ENCODE measurements at regions not wholly inside any gene's neighbourhood (a gene's known extent, or its start where the extent isn't known, plus 50 kb on each side); places are given as distances from the start of the nearest gene placed in this dataset.

DNA sequence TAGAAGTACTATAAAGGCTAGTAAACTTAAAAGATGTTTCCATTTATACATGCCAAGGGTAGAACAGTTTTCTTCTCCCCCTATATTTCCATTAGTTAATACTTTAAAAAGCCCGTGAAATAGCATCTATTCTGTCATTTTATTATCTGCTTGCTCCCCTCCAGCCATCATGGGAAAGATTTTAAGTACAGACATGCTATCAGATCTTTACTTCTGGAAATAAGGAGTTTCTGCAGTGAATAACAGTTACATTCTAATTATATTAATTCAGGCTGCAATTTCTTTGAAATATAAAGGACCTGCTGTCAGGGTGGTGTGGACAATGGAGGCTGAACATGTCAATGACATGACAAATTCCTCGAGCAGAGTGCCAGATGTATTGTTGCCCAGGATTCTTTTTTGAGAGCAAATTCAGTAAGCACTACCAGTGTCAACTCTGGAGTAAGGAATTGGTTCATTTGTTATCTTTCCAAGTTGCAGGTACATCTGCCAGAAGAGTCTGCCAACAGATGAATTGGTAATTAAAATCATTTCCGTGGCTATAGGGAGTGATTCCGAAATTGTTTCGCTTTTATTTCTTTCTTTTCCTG, 151.3 kb downstream of the BTG1 start:
- DNase-seq = no peak

DNA sequence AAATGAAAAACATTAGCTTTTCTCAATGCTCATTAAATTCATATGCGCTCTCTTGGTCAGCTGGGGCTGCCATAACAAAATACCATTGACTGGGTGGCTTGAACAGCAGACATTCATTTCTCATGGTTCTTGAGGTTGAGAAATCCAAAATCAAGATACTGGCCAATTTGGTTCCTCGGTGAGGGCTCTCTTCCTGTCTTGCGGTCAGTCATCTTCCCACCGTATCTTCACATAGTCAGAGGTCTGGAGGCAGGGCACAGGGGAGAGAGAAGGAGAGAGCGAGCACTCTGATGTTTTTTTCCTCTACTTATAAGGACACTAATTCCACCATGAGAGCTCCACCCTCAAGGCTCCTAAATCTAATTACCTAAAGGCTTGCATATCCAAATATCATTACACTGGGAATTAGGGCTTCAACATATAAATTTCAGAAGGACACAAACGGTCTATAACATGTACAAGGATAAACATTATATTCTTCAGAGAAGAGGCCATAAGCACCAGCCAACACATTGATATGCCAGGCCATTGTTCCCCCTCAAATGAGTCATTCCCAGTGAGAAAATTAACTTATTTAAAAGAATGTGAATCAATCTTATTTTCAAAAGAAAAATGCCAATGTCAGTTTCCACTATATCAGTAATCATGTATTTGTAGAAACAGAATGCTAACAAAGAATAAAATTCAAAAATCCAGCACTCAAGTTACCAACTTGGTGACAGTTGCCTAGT, 152.2 kb downstream of the BTG1 start:
- DNase-seq = no peak

DNA sequence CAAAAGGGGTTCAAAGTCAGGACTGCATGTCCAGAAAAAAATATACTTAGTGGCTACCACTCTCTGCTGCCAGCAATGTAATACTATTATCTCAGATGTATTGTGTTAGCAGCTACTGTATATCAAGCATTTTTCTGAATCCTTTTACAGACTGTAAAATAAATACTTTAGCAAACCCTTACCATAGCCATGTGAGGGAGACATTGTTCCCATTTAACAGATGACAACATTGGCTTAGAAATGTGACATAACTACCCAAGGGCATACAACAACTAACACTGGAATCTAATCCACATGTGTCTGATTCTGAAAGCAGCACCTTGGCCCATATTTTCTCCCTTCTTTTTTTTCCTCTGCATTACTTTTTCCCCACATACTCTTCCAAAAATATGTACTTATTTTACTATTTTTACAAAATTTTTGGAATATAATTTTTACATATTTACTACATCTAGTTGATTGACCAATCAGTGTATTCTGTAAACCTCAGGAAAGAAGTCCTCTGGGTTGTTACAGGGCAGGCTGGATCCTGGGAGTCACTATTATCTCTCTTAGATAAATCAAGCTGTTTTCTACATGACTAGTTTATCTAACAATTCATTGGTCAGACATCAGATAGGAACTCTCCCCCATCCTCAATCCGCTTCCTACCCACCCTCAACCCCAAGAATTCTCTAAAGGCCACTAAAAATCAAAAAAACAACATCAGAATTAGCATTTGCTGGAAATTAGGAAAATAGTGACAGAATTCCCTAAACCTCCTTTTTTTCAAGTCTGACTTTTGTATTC, 154.1 kb downstream of the BTG1 start:
- no peak for DNase-seq

- DNase-seq = no peak
These were observed 155.1 kb downstream of the BTG1 start for GRCh38 chr12:91990525-91990924.

DNA sequence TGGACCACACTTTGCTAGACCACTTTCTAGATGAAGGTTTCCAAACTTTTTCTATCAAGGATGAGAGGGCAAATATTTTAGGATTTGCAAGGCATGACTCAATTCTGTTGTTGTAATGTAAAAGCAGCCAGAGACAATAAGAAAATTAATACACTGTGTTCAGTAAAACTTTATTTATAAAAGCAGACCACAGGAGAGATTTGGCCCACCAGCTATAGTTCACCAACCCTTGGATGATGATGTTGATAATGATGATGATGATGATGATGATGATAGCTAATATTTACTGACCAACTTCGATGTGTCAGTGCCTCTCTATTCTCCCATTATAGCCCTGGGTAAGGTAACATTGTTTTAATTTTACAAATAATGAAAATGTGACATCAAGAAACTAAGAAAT, 156.5 kb downstream of the BTG1 start:
- DNase-seq = no peak

DNA sequence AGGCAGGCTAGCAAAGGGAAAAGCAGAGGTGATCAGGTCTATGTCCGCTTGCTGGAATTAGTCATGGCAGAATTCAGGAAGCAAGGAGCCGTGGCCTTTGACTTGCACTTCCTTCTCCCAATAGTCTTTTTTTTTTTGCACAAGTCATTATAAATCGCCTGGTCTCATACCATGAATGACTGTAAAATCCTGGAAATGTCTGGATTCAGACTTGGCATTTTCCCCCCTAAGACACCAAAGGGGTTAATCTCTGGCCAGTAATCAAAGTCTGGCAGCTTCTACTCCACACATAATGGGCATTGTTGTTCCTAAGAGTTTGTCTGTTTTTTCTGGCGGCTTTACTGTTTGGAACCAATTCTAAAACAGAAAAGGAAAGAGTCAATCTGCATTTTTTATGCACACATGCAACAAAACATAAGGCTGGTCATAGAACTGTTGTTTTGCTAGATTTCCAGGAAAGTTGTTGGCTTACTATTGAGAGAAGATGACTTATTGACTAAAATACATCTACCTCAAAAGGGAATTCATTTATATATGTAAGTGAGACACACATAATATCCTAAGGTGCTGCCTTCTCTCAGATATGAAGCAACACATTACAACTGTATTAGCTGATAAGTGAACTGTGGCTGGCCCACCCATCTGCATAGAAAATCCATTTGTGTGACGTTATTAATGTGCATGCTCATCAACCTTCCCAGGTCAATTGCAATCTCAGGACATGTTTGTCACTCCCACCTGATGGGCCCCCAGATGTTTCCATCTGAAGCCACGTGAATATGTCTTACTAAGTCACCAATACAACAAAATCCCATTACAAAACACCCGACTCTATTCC, 157.3 kb downstream of the BTG1 start:
- no peak for DNase-seq

DNA sequence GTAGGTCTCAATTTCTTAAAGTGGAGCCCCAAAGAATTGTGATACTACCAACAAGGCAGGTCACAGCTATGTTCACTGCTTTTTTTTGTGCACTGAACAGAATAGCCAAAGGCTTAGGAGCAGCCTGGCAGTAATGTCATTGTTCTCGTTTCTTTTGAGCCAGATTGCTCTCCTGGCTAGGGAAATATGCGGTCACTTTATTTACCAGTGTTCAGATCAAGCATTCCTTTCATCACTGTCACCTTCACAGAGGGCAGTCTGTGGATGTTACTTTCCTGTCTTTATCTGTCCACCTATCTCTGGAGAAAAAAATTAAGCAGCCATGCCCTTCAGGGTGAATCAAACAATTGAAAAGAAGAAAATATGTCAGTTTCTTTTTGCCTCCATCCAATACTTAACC, 159.6 kb downstream of the BTG1 start:
- DNase-seq = no peak

GRCh38 chr12:91985002-91985787, 160.5 kb downstream of the BTG1 start:
- DNase-seq = no peak

- no peak for DNase-seq
These were observed 161.1 kb downstream of the BTG1 start for GRCh38 chr12:91984556-91984955.

GRCh38 chr12:91983935-91984334, 161.7 kb downstream of the BTG1 start:
- DNase-seq = no peak

DNA sequence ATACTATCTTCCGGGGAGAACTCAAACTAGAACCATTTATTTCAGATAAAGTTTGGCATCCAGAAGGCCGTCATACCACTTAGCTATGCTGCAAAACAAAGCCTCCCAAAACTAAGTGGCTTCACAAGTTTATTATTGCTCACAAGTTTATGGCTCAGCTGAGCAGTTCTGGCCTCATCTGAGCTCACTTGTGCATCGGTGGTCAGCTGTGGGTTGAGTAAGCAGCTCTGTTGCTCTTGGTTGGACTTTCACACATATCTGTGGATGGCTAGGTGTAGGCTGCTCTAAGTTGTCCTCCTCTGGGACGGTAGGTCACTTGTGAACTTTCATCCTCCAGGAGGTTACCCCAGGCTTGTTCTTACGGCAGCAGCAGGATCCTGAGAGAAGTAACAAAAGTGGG, 162.7 kb downstream of the BTG1 start:
- no peak for DNase-seq

DNA sequence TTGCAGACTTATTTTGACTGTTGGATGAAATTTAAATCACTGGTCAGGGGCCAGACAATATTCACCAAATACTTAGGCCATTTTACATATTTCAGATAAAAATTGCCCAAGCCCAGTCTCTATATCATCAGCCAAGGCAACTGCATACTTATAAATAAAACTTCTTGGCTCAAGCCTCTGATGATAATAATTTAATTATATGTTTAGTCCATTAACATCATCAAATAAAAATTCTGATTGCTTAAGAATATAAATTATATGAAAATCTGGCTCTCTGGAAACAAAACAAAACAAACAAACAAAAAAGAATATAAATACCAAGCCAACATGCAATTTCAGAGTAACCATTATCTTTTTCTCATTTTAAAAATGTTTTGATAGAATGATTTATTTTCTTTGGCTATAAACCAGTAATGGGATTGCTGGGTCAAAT, 165.2 kb downstream of the BTG1 start:
- DNase-seq = no peak

DNA sequence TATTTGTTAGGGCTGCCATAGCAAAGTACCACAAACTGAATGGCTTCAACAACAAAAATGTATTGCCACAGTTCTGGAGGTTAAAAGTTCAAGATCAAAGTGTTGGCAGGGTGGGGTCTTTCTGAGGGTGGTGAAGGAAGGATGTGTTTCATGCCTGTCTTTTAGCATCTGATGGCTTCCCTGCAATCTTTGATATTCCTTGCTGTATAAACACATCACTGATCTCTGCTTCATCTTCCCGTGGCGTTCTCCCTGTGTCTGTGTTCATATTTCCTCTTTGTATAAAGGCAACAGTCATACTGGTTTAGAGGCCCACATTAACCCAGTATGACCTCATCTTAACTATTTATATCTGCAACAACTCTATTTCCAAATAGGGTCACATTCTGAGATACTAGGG, 167.5 kb downstream of the BTG1 start:
- DNase-seq = no peak

DNA sequence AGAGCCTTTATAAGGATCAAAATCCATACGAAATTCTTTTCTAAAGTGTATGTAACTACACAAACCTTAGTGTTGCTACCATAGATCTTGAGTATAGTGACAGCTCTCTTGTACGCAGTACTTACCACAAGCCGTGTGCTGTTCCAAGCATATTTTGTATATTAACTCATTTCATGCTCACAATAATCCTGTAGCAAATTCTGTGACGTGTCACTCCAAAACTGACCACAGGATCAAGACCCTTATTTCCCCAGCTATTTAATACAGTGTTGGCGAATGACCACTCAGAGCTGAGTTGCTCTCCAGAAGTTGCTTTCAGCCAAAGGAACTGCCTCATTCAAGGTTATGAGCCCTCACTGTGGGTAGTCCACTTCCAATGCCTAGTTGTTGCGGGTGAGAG, 169.8 kb downstream of the BTG1 start:
- no peak for DNase-seq

DNA sequence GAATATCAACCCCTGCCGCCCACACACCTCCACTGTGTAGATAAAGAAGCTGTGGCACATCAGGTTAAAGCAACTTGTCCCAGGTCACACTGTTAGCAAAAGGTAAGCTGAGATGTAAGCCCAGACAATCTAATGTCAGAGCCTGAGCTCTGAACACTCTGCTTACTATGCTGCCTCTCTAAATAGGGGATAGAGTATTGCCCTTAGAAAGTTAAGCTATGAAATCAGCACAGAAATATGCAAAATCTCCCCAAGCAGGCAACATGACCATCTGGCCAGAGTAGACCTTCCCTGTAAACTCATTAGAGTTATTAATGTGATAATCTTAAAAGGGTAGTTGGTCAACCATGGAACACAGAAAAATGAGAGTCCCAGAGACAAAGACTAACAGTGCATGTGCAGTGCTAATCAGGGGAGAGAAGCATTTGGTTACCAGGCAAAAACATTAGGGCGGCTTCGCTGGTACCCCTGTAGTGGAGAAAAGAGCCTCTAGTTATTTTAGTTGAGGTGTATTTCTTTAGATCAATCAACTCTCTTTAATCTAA, 171.0 kb downstream of the BTG1 start:
- DNase-seq = no peak

DNA sequence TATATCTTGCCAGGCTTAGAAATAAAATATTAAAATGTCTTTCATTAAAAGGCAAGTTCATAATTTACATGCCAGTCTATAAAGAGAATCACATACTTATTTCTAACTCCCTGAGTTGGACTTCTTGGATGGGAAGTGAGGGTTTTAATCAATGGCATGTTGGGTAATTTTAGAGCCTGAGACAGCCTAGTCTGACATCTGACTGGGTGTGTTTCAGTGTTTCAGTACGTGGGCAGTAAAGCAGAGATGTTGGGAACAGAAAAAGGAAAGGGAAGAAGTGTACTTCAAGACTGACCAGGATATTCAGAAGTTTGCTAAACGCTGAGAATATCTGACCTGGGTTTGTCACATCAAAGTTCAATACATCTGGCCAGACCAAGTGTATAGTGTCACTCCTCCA, 171.8 kb downstream of the BTG1 start:
- no peak for DNase-seq

DNA sequence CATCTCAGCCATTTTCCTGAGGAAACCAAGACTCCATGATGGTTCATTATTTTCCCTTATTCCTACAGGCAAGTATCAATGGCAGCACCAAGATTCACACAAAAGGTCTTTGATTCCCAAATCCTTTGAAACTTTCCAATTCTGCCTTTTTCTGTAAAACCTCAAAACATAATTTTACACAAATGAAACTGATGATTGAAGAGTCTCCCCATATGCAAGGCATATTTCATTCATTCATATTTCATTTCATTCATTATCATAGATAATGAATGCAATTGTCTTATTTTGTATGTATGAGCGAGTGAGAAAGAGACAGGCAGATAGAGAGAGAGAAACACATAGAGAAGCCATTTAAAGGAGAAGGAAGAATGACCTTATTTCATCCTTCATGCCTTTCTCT, 172.8 kb downstream of the BTG1 start:
- no peak for DNase-seq

GRCh38 chr12:91968777-91969171, 176.9 kb downstream of the BTG1 start:
- DNase-seq = no peak

DNA sequence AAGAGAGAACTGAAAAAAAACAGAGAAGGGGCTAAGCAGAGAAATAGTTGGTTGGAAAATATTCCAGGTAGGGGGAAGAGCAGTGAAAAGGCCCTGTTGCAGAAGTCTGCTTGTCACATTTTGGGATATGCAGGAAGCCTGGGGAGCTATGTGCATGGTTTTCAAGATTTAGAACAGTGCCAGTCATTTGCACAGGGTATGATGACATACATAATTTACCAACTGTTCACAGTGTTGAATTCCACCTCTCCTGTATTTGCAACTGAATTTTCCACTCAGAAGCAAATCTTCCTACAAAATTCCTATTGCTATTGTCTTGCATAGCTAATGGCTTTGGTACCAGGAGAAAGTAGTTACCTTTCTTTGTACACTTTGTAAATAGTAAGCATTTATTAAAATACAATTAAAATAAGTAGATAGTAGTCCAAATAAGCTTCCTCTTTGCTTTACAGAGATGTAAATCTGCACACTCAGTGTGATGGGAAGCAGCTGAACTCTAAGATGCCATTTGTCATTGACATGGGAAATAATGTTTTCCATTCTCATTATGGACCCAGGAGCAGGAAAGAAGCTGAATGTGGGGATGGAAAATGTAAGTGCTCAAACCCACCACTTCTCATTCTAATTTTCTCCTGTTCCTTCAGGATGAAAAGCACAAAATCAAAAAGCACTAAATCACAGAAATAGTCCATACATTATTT, 177.4 kb downstream of the BTG1 start:
- no peak for DNase-seq

- no peak for DNase-seq
These were observed 178.1 kb downstream of the BTG1 start for GRCh38 chr12:91967590-91967989.

DNA sequence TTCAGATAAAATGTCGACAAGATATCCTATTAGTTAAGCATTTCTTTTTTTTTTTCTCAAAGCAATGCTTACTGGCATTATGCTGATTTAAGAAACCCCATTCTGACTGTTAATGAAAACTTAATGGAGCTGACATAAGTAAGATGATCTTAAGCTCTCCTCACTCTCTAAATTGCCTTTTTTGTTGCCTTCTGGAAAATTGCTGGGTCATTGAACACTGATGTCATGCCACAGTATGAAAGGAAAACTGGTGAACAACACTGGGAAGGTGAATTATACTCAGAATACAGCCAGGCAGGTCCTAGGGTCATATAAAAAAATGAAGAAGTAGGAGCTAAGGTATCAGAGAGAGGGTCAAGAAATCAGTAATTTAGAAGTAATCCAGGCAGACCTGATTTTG, 179.9 kb downstream of the BTG1 start:
- DNase-seq = no peak

- no peak for DNase-seq
These were observed 181.1 kb downstream of the BTG1 start for GRCh38 chr12:91964501-91964900.
